GM12891 (cell line): ENCODE measurements at regions not wholly inside any gene's neighbourhood (a gene's known extent, or its start where the extent isn't known, plus 50 kb on each side); places are given as distances from the start of the nearest gene placed in this dataset.

Experiments used
- POLR2A ChIP-seq: IDR thresholded peaks from 2 replicates; pipeline ENCODE4 v1.6.1; 2011; ENCODE audit warnings: low read depth, low read length, control low read depth
- POLR2AphosphoS5 ChIP-seq: IDR thresholded peaks from 2 replicates; pipeline ENCODE4 v1.6.1; 2011; ENCODE audit warnings: low read depth, low read length, control low read depth
- TAF1 ChIP-seq: IDR thresholded peaks from 2 replicates; pipeline ENCODE4 v1.6.1; 2011; ENCODE audit warnings: low read depth, low read length, control low read depth

- TF ChIP-seq POLR2AphosphoS5 (no peak), POLR2A (no peak), TAF1 (no peak)
These were observed 1061.6 kb upstream of the FAM98A start for GRCh38 chr2:34660741-34661140.
